Gastrocnemius medialis (tissue), 4 donors: ENCODE measurements at regions not wholly inside any gene's neighbourhood (a gene's known extent, or its start where the extent isn't known, plus 50 kb on each side); places are given as distances from the start of the nearest gene placed in this dataset.

Source experiments
- POLR2A ChIP-seq, 2 donors: fragments of 450-650 bp; IDR thresholded peaks; one replicate each; pipeline ENCODE4 v1.6.1; 2017; ENCODE audit warnings: antibody characterized with exemption in 2 of 2, mild to moderate bottlenecking in 2 of 2, moderate library complexity in 2 of 2
- TF ChIP-seq, protein P1 (sequence below), 5 experiments: fragments of 450-650 bp in 3 of 5; fragments of 200-600 bp in 2 of 5; sonication (generic) in 2 of 5; IDR thresholded peaks in 4 of 5; conservative IDR thresholded peaks in 1 of 5; 1 replicate in 4 of 5; 2 replicates in 1 of 5; pipeline ENCODE4 v1.5.1; 2016 to 2019; ENCODE audit warnings: antibody characterized with exemption in 5 of 5, mild to moderate bottlenecking in 3 of 5, moderate library complexity in 3 of 5

DNA sequence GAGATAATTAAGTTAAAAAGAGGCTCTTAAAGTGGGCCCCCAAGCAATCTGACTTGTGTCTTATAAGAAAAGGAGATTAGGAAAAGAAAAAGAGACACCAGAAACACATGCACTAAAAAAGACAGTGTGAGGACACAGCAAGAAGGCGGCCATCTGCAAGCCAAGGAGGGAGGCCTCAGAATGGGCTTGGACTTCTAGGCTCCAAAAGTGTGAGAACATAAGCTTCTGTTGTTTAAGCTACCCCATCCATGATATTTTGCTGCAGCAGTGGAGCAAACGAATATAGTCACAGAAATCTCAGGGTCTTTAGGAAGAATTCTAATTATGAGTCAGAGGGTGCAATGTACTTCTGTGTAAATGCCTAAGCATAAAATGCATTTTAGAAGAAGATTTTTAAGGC lies 399.3 kb upstream of the MMADHC start:
- TF ChIP-seq, protein P1, sequence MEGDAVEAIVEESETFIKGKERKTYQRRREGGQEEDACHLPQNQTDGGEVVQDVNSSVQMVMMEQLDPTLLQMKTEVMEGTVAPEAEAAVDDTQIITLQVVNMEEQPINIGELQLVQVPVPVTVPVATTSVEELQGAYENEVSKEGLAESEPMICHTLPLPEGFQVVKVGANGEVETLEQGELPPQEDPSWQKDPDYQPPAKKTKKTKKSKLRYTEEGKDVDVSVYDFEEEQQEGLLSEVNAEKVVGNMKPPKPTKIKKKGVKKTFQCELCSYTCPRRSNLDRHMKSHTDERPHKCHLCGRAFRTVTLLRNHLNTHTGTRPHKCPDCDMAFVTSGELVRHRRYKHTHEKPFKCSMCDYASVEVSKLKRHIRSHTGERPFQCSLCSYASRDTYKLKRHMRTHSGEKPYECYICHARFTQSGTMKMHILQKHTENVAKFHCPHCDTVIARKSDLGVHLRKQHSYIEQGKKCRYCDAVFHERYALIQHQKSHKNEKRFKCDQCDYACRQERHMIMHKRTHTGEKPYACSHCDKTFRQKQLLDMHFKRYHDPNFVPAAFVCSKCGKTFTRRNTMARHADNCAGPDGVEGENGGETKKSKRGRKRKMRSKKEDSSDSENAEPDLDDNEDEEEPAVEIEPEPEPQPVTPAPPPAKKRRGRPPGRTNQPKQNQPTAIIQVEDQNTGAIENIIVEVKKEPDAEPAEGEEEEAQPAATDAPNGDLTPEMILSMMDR (IDR thresholded peaks at IDR 0.05 in 4 of 5, conservative IDR thresholded peaks at IDR 0.05 in 1 of 5) = no peak
- no peak for TF ChIP-seq POLR2A (IDR thresholded peaks at IDR 0.05)
